Endothelial cell of umbilical vein (primary cell): ENCODE measurements at regions not wholly inside any gene's neighbourhood (a gene's known extent, or its start where the extent isn't known, plus 50 kb on each side); places are given as distances from the start of the nearest gene placed in this dataset.

ENCODE experiments used
- BruUV-seq: library from RNA; stranded (reverse); fragments of 400-500 nt; replicated peaks from 2 replicates; lab custom pipeline; 2021; lab: Mats Ljungman, UMichigan
- CTCF ChIA-PET: fragments of 300-600, 350-600 bp; sonication (Branson Sonifier 250); formaldehyde crosslinking; loops from one replicate; lab custom pipeline; 2021; ENCODE audit warnings: antibody characterized with exemption, inconsistent platforms; lab: Charles Lee
- POLR2A ChIA-PET: fragments of 300-600, 350-600 bp; sonication (Branson Sonifier 250); formaldehyde crosslinking; loops from one replicate; lab custom pipeline; 2021; ENCODE audit warnings: antibody characterized with exemption, inconsistent platforms; lab: Charles Lee
- DNase-seq: peaks from one replicate; pipeline ENCODE4 v3.0.0-alpha.2; 2011; ENCODE audit warnings: low read depth, low spot score
- FAIRE-seq: peaks from 2 replicates; lab custom pipeline; 2011; peaks lifted over from hg19 to GRCh38; lab: Jason Lieb, UNC
- H2AFZ ChIP-seq: 2 replicates; pipeline ENCODE4 v1.6.0; 2012; ENCODE audit warnings: low read depth, low read length, control low read depth, inconsistent platforms
- H3K27ac ChIP-seq: 2 replicates; pipeline ENCODE4 v1.5.1; 2011; ENCODE audit warnings: low read depth, mild to moderate bottlenecking, control low read depth, low read length, moderate library complexity; ENCODE audit not compliant: insufficient read depth
- H3K27me3 ChIP-seq, 2 experiments: 2 replicates each; pipeline versions ENCODE4 v1.6.0 to v1.6.1; 2011; ENCODE audit warnings: low read length in 2 of 2, mixed read lengths in 1 of 2; ENCODE audit not compliant: control insufficient read depth in 2 of 2, insufficient read depth in 2 of 2
- H3K36me3 ChIP-seq, 2 experiments: 2 replicates in 1 of 2; 3 replicates in 1 of 2; pipeline ENCODE4 v1.5.1; 2011; ENCODE audit warnings: low read length in 2 of 2, mild to moderate bottlenecking in 1 of 2, moderate library complexity in 1 of 2; ENCODE audit not compliant: control insufficient read depth in 2 of 2, insufficient read depth in 2 of 2; ENCODE audit errors: extremely low read depth in 1 of 2
- H3K4me1 ChIP-seq: 3 replicates; pipeline ENCODE4 v1.5.1; 2011; ENCODE audit warnings: mild to moderate bottlenecking, low read length; ENCODE audit not compliant: control insufficient read depth, insufficient read depth; ENCODE audit errors: extremely low read depth
- H3K4me2 ChIP-seq: 2 replicates; pipeline ENCODE4 v1.6.1; 2011; ENCODE audit warnings: low read length, control low read depth, mixed read lengths; ENCODE audit not compliant: insufficient read depth
- H3K4me3 ChIP-seq, 3 experiments: fragments of 200-600 bp in 1 of 3; sonication (generic), shearing (Covaris generic) in 1 of 3; replicated peaks in 1 of 3; 2 replicates each; pipeline ENCODE4 v1.5.1; 2011 to 2016; ENCODE audit warnings: control low read depth in 3 of 3, low read length in 3 of 3, mild to moderate bottlenecking in 2 of 3, inconsistent platforms in 1 of 3, low read depth in 1 of 3, moderate library complexity in 1 of 3; ENCODE audit not compliant: insufficient read depth in 1 of 3
- H3K79me2 ChIP-seq: 2 replicates; pipeline ENCODE4 v1.6.0; 2012; ENCODE audit warnings: low read length, inconsistent platforms; ENCODE audit not compliant: control insufficient read depth, insufficient read depth
- H3K9ac ChIP-seq: replicated peaks from 2 replicates; pipeline ENCODE3; 2011; ENCODE audit warnings: low read length, control low read depth; ENCODE audit not compliant: insufficient read depth; ENCODE audit errors: extremely low read depth
- H3K9me1 ChIP-seq: replicated peaks from 3 replicates; pipeline ENCODE4 v1.6.0; 2011; ENCODE audit warnings: mild to moderate bottlenecking, low read length; ENCODE audit not compliant: control insufficient read depth, insufficient read depth; ENCODE audit errors: extremely low read depth
- H3K9me3 ChIP-seq: replicated peaks from 2 replicates; pipeline ENCODE4 v1.5.1; 2012; ENCODE audit warnings: low read length, inconsistent platforms; ENCODE audit not compliant: control insufficient read depth, insufficient read depth
- H4K20me1 ChIP-seq: replicated peaks from 2 replicates; pipeline ENCODE3; 2011; ENCODE audit warnings: mild to moderate bottlenecking, low read length; ENCODE audit not compliant: control insufficient read depth, insufficient read depth; ENCODE audit errors: extremely low read depth
- CTCF ChIP-seq, 2 donors: IDR thresholded peaks; 1 replicate in 1 of 2; 2 replicates in 1 of 2; pipeline ENCODE4 v1.5.1; 2011; ENCODE audit warnings: low read length in 2 of 2, mild to moderate bottlenecking in 2 of 2, moderate library complexity in 2 of 2, control low read depth in 1 of 2, inconsistent platforms in 1 of 2, low read depth in 1 of 2; ENCODE audit not compliant: insufficient read depth in 1 of 2; ENCODE audit errors: extremely low read depth in 1 of 2
- EZH2 ChIP-seq: IDR thresholded peaks from 2 replicates; pipeline ENCODE4 v1.6.1; 2012; ENCODE audit warnings: borderline replicate concordance, low read depth, mild to moderate bottlenecking, moderate library complexity, low read length, inconsistent platforms; ENCODE audit not compliant: severe bottlenecking
- FOS ChIP-seq: IDR thresholded peaks from 2 replicates; pipeline ENCODE4 v1.6.1; 2011; ENCODE audit warnings: mild to moderate bottlenecking, low read length, moderate library complexity, borderline replicate concordance; ENCODE audit not compliant: insufficient read depth
- GATA2 ChIP-seq: IDR thresholded peaks from 2 replicates; pipeline ENCODE4 v1.7.0; 2011; ENCODE audit warnings: low read depth, mild to moderate bottlenecking, moderate library complexity, mixed read lengths, low read length; ENCODE audit not compliant: insufficient read length, insufficient read depth
- JUN ChIP-seq: IDR thresholded peaks from 2 replicates; pipeline ENCODE4 v1.6.1; 2011; ENCODE audit warnings: borderline replicate concordance, low read depth; ENCODE audit not compliant: insufficient read length, insufficient read depth
- MAX ChIP-seq: IDR thresholded peaks from 2 replicates; pipeline ENCODE4 v1.6.1; 2011; ENCODE audit not compliant: insufficient read depth, insufficient read length
- MYC ChIP-seq: IDR thresholded peaks from one replicate; pipeline ENCODE4 v1.6.1; 2011; ENCODE audit warnings: mild to moderate bottlenecking, low read depth, low read length
- POLR2A ChIP-seq: IDR thresholded peaks from 2 replicates; pipeline ENCODE4 v1.6.1; 2012; ENCODE audit warnings: low read depth, mild to moderate bottlenecking, control low read depth, low read length
- POLR2AphosphoS5 ChIP-seq: IDR thresholded peaks from 2 replicates; pipeline ENCODE4 v1.6.1; 2012; ENCODE audit warnings: low read depth, mild to moderate bottlenecking, control low read depth, low read length, moderate library complexity; ENCODE audit not compliant: insufficient read depth
- dilution Hi-C: fragments of 300-500 bp; cut with MboI; formaldehyde crosslinking; loops from one replicate; pipeline ENCODE4 v1.15.0; 2019; ENCODE audit warnings: low sequenced_read_pairs; ENCODE audit not compliant: extremely low pct_ligation_motif_present
- intact Hi-C: fragments of 100-400 bp; cut with micrococcal nuclease; formaldehyde crosslinking; loops from one replicate; pipeline ENCODE4 v1.10.0; 2022

- FAIRE-seq, result no peak
- no peak overlapping the region for H3K4me2 ChIP-seq
- ChIA-PET POLR2A (no interaction called here), CTCF (interaction anchor here (0.7 to 3.0 kb wide), 4 partner anchors 10 to 308 kb away, joined by 3 to 13 read pairs (median 4); no protein-coding TSS in a partner anchor)
- no peak overlapping the region for H3K27ac ChIP-seq
- no peaks in the 10 kb centered on the region for H3K9me3 ChIP-seq
- DNase-seq, result no peak
- peak overlapping the region; percentile 28 for H2AFZ ChIP-seq
- TF ChIP-seq MAX (no peak), JUN (no peak), FOS (no peak), MYC (no peak), GATA2 (no peak), CTCF (IDR thresholded peaks at IDR 0.05; ENCODE audit: extremely low read depth in 1 of 2, insufficient read depth in 1 of 2, low read depth in 1 of 2, low read length in 2 of 2) (no peak), EZH2 (no peak), POLR2A (no peak), POLR2AphosphoS5 (no peak)
- no peaks in the 10 kb centered on the region for H3K9me1 ChIP-seq
- no peaks in the 10 kb centered on the region for H4K20me1 ChIP-seq
- H3K4me3 ChIP-seq, result no peak overlapping the region
- peaks cover 5% of the 10 kb centered on the region for H3K4me1 ChIP-seq
- intact Hi-C loops (no loop called here), dilution Hi-C loops (no loop called here)
- H3K27me3 ChIP-seq, result no peaks in the 10 kb centered on the region
- no peak overlapping the region for H3K9ac ChIP-seq
- H3K79me2 ChIP-seq, result no peaks in the 10 kb centered on the region
- no peaks in the 10 kb centered on the region for H3K36me3 ChIP-seq
- no TSS peak for BruUV-seq
Measured at GRCh38 chr13:33536601-33537000, 251.0 kb upstream of the STARD13 start.
